Thyroid gland (tissue), 4 donors: ENCODE measurements at regions not wholly inside any gene's neighbourhood (a gene's known extent, or its start where the extent isn't known, plus 50 kb on each side); places are given as distances from the start of the nearest gene placed in this dataset.
"Not testable (repeated sequence)": the region's sequence is repeated elsewhere in the genome, so short reads cannot be mapped to it uniquely, and the experiment has no call there.

Experiments used
- DNase-seq, 2 donors: peaks; one replicate each; pipeline ENCODE4 v3.0.0-alpha.2; 2019
- H3K27ac ChIP-seq, 3 donors: fragments of 200-600 bp; sonication (generic); 1 replicate in 2 of 3; 2 replicates in 1 of 3; pipeline ENCODE4 v1.5.1; 2016 to 2019; ENCODE audit warnings: mild to moderate bottlenecking in 1 of 3, moderate library complexity in 1 of 3
- H3K27me3 ChIP-seq: fragments of 200-600 bp; sonication (generic); one replicate; pipeline ENCODE4 v1.5.1; 2019
- H3K36me3 ChIP-seq, 2 donors: fragments of 200-600 bp; sonication (generic); one replicate each; pipeline ENCODE4 v1.5.1; 2016 to 2019
- H3K4me1 ChIP-seq, 2 donors: fragments of 200-600 bp; sonication (generic); one replicate each; pipeline ENCODE4 v1.5.1; 2017 to 2019
- H3K4me3 ChIP-seq, 3 donors: fragments of 200-600 bp; sonication (generic); replicated peaks in 1 of 3; 1 replicate in 2 of 3; 2 replicates in 1 of 3; pipeline ENCODE4 v1.5.1; 2016; ENCODE audit warnings: mild to moderate bottlenecking in 1 of 3
- H3K9me3 ChIP-seq: fragments of 200-600 bp; sonication (generic); one replicate; pipeline ENCODE4 v1.5.1; 2017
- POLR2A ChIP-seq, 2 donors: fragments of 450-650 bp; IDR thresholded peaks; one replicate each; pipeline ENCODE4 v1.6.1; 2017; ENCODE audit warnings: antibody characterized with exemption in 2 of 2, mild to moderate bottlenecking in 2 of 2, moderate library complexity in 1 of 2
- WGBS, 2 donors: methylation state at CpG; one replicate each; pipeline ENCODE4 v1.1.5; 2017; 5-methylcytosine and 5-hydroxymethylcytosine counted together
- intact Hi-C: fragments of 100-400 bp; cut with DNase I; formaldehyde crosslinking; loops from one replicate; pipeline ENCODE4 v1.15.1; 2023
- TF ChIP-seq, protein P1 (sequence below), 6 experiments: fragments of 200-600 bp in 3 of 6; fragments of 450-650 bp in 3 of 6; sonication (generic) in 3 of 6; IDR thresholded peaks; one replicate each; pipeline ENCODE4 v1.5.1; 2016 to 2019; ENCODE audit warnings: antibody characterized with exemption in 6 of 6, mild to moderate bottlenecking in 2 of 6, inconsistent platforms in 1 of 6, moderate library complexity in 1 of 6

DNA sequence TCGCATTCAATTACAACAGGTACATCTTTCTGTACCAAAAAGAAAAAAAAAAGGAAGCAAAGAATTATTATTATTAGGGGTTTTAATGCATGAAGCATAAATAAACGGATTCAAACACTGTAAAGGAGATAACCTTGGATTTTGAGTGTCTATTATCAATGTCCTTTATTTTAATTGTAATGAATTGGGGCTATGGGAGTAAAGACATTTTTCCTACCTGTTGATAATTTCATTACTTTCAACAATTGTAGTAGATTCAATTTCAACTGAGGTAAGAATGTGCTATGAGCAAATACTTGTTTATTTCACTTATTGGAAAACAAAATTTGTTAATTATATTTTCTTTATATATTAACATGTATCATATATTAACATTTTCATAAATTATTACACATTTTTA is 855.6 kb downstream of the KCNJ2 start:
- TF ChIP-seq POLR2A (IDR thresholded peaks at IDR 0.05), result no peak
- TF ChIP-seq, protein P1, sequence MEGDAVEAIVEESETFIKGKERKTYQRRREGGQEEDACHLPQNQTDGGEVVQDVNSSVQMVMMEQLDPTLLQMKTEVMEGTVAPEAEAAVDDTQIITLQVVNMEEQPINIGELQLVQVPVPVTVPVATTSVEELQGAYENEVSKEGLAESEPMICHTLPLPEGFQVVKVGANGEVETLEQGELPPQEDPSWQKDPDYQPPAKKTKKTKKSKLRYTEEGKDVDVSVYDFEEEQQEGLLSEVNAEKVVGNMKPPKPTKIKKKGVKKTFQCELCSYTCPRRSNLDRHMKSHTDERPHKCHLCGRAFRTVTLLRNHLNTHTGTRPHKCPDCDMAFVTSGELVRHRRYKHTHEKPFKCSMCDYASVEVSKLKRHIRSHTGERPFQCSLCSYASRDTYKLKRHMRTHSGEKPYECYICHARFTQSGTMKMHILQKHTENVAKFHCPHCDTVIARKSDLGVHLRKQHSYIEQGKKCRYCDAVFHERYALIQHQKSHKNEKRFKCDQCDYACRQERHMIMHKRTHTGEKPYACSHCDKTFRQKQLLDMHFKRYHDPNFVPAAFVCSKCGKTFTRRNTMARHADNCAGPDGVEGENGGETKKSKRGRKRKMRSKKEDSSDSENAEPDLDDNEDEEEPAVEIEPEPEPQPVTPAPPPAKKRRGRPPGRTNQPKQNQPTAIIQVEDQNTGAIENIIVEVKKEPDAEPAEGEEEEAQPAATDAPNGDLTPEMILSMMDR (IDR thresholded peaks at IDR 0.05), result no peak
- H3K4me3 ChIP-seq, result no peak overlapping the region
- no peaks in the 10 kb centered on the region for H3K9me3 ChIP-seq
- 84 to 88% methylated on average over 2 of the region's 2 CpGs for WGBS, 2 donors
- intact Hi-C loops, result no loop called here
- no peaks in the 10 kb centered on the region for H3K27me3 ChIP-seq
- H3K36me3 ChIP-seq, result no peaks in the 10 kb centered on the region
- DNase-seq, result no peak
- H3K4me1 ChIP-seq, result no peaks in the 10 kb centered on the region
- no peak overlapping the region for H3K27ac ChIP-seq

DNA sequence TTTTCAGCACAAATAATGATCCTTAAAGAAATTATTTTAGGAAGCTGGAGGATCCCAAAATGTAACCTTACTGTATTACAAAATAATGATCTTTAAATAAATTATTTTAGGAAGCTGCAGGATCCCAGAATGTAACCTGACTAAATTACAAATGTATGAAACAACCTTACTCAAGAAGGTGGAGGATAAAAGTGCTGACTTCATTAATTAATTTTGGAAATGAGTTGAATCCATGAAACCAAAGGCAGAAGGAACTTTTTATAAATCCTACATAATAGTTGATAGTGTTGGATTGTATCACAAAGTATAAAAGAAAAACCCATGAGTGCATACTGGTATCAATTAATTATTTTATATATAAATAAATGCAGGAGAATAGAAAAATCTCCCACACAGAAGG is 859.9 kb downstream of the KCNJ2 start:
- TF ChIP-seq, protein P1 (IDR thresholded peaks at IDR 0.05), result no peak
- no peak for TF ChIP-seq POLR2A (IDR thresholded peaks at IDR 0.05)
- DNase-seq, result no peak
- Histone ChIP-seq H3K9me3 (no peaks in the 10 kb centered on the region), H3K27me3 (no peaks in the 10 kb centered on the region), H3K27ac (no peak overlapping the region), H3K4me3 (no peak overlapping the region), H3K36me3 (no peaks in the 10 kb centered on the region), H3K4me1 (no peaks in the 10 kb centered on the region)
- intact Hi-C loops, result no loop called here

DNA sequence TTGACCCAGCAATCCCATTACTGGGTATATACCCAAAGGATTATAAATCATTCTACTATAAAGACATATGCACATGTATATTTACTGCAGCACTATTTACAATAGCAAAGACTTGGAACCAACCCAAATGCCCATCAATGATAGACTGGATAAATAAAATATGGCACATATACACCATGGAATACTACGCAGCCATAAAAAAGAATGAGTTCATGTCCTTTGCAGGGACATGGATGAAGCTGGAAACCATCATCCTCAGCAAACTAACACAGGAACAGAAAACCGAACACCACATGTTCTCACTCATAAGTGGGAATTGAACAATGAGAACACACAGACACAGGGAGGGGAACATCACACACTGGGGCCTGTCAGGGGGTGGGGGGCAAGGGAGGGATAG is 862.0 kb downstream of the KCNJ2 start:
- H3K27me3 ChIP-seq, H3K36me3 ChIP-seq, H3K9me3 ChIP-seq, DNase-seq, H3K4me1 ChIP-seq, H3K27ac ChIP-seq, intact Hi-C loops, H3K4me3 ChIP-seq: not testable (repeated sequence)
- 93 to 96% methylated on average over 2 of the region's 2 CpGs for WGBS, 2 donors

GRCh38 chr17:71032746-71033273 is 863.5 kb downstream of the KCNJ2 start:
- Histone ChIP-seq H3K27ac (no peak overlapping the region), H3K9me3 (no peaks in the 10 kb centered on the region), H3K4me1 (no peaks in the 10 kb centered on the region), H3K27me3 (no peaks in the 10 kb centered on the region), H3K4me3 (no peak overlapping the region), H3K36me3 (no peaks in the 10 kb centered on the region)
- DNase-seq, result no peak
- intact Hi-C loops, result no loop called here
- no peak for TF ChIP-seq POLR2A (IDR thresholded peaks at IDR 0.05)
- TF ChIP-seq, protein P1 (IDR thresholded peaks at IDR 0.05), result no peak
- 59 to 63% methylated on average over 2 of the region's 2 CpGs for WGBS, 2 donors

DNA sequence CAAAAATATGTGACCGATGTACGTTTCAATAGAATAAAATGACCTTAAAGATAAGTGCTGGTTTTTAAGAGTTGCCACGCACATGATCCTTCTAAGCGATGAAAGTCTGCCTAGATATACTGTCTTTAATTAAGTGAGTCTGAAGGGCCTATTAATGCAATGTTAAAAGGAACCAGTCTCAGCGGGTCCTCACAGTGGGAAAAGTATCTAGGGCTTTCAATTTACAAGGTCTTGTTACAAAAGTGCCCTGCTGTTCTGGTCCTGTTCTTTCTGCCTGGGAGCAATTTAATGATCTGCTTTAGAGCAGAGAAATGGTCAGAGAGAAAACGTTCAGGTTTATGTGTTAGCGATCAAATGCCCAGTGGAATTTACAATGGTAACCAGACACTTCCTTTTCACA is 864.0 kb downstream of the KCNJ2 start:
- intact Hi-C loops, result no loop called here
- TF ChIP-seq, protein P1 (IDR thresholded peaks at IDR 0.05), result no peak
- TF ChIP-seq POLR2A (IDR thresholded peaks at IDR 0.05), result no peak
- H3K4me3 ChIP-seq, result no peak overlapping the region
- H3K27me3 ChIP-seq, result no peaks in the 10 kb centered on the region
- H3K4me1 ChIP-seq, result no peaks in the 10 kb centered on the region
- H3K27ac ChIP-seq, result no peak overlapping the region
- no peaks in the 10 kb centered on the region for H3K9me3 ChIP-seq
- WGBS, 2 donors, result 60 to 61% methylated on average over 7 of the region's 7 CpGs
- no peak for DNase-seq
- H3K36me3 ChIP-seq, result no peaks in the 10 kb centered on the region

DNA sequence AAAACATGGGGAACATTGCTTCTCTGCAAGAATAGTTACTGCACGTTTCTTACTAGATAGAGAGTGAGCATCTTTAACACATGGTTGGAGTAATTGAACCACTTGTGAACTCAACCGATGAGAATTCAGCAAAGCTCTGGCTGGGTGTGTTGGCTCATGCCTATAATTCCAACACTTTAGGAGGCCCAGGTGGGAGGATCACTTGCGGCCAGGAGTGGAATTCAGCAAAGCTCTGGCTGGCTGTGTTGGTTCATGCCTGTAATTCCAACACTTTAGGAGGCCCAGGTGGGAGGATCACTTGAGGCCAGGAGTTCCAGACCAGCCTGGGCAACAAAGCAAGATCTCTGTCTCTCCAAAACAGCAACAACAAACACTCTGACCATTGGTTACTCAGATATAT is 865.9 kb downstream of the KCNJ2 start:
- H3K9me3 ChIP-seq, result no peaks in the 10 kb centered on the region
- DNase-seq, result no peak
- H3K27ac ChIP-seq, result no peak overlapping the region
- no peak for TF ChIP-seq POLR2A (IDR thresholded peaks at IDR 0.05)
- TF ChIP-seq, protein P1 (IDR thresholded peaks at IDR 0.05), result no peak
- H3K27me3 ChIP-seq, result no peaks in the 10 kb centered on the region
- WGBS, 2 donors, result 70 to 84% methylated on average over 3 of the region's 3 CpGs
- intact Hi-C loops, result no loop called here
- no peaks in the 10 kb centered on the region for H3K36me3 ChIP-seq
- no peak overlapping the region for H3K4me3 ChIP-seq
- H3K4me1 ChIP-seq, result no peaks in the 10 kb centered on the region
